ENCODE measurements at regions not wholly inside any gene's neighbourhood (a gene's known extent, or its start where the extent isn't known, plus 50 kb on each side); places are given as distances from the start of the nearest gene placed in this dataset.

- Histone ChIP-seq H3K27me3 (ENCODE audit: insufficient read depth, low read depth, low read length) (no peaks in the 10 kb centered on the region), H3K9me3 (ENCODE audit: low read length) (no peaks in the 10 kb centered on the region), H3F3A (ENCODE audit: insufficient read depth, low read length, poor library complexity, severe bottlenecking) (no peaks in the 10 kb centered on the region), H3K79me2 (replicated peaks; ENCODE audit: insufficient read depth, low read length) (no peaks in the 10 kb centered on the region), H3K36me3 (ENCODE audit: insufficient read depth, low read length) (no peaks in the 10 kb centered on the region), H4K20me1 (ENCODE audit: insufficient read depth) (no peaks in the 10 kb centered on the region), H3K4me3 (ENCODE audit: low read length) (no peak overlapping the region), H3K9me2 (ENCODE audit: insufficient read depth, low read length) (no peaks in the 10 kb centered on the region), H3K27ac (ENCODE audit: low read length) (no peak overlapping the region), H3K9ac (ENCODE audit: low read length) (no peak overlapping the region), H2AFZ (ENCODE audit: low read depth, low read length) (no peak overlapping the region), H3K4me2 (ENCODE audit: low read length) (no peak overlapping the region)
- no peak for TF ChIP-seq EZH2 (IDR thresholded peaks at IDR 0.05; ENCODE audit: borderline replicate concordance, insufficient read depth, low read length, poor library complexity, severe bottlenecking)
- no peak for TF ChIP-seq CTCF (IDR thresholded peaks at IDR 0.05; ENCODE audit: poor library complexity, severe bottlenecking)
- no peak for TF ChIP-seq EP300 (conservative IDR thresholded peaks at IDR 0.05; ENCODE audit: poor library complexity, severe bottlenecking)
- TF ChIP-seq POLR2AphosphoS5 (IDR thresholded peaks at IDR 0.05): no peak
Measured at GRCh38 chr14:51581017-51581881, 70.5 kb upstream of the FRMD6 start.

GRCh38 chr14:51582437-51582836 lies 69.3 kb upstream of the FRMD6 start:
- Histone ChIP-seq H3K36me3 (ENCODE audit: insufficient read depth, low read length) (no peaks in the 10 kb centered on the region), H3K9me3 (ENCODE audit: low read length) (no peaks in the 10 kb centered on the region), H3K79me2 (replicated peaks; ENCODE audit: insufficient read depth, low read length) (no peaks in the 10 kb centered on the region), H3K4me3 (ENCODE audit: low read length) (no peak overlapping the region), H4K20me1 (ENCODE audit: insufficient read depth) (no peaks in the 10 kb centered on the region), H2AFZ (ENCODE audit: low read depth, low read length) (no peak overlapping the region), H3K9me2 (ENCODE audit: insufficient read depth, low read length) (no peaks in the 10 kb centered on the region), H3K4me2 (ENCODE audit: low read length) (no peak overlapping the region), H3F3A (ENCODE audit: insufficient read depth, low read length, poor library complexity, severe bottlenecking) (no peaks in the 10 kb centered on the region), H3K27ac (ENCODE audit: low read length) (no peak overlapping the region), H3K27me3 (ENCODE audit: insufficient read depth, low read depth, low read length) (no peaks in the 10 kb centered on the region), H3K9ac (ENCODE audit: low read length) (no peak overlapping the region)
- TF ChIP-seq EP300 (conservative IDR thresholded peaks at IDR 0.05; ENCODE audit: poor library complexity, severe bottlenecking) (no peak), CTCF (IDR thresholded peaks at IDR 0.05; ENCODE audit: poor library complexity, severe bottlenecking) (no peak), MXI1 (conservative IDR thresholded peaks at IDR 0.05; ENCODE audit: poor library complexity, severe bottlenecking) (no peak), RAD21 (conservative IDR thresholded peaks at IDR 0.05) (no peak), POLR2AphosphoS5 (IDR thresholded peaks at IDR 0.05) (no peak)

GRCh38 chr14:51585055-51585454 lies 66.7 kb upstream of the FRMD6 start:
- H3K36me3 ChIP-seq (ENCODE audit: insufficient read depth, low read length): no peaks in the 10 kb centered on the region
- no peak overlapping the region for H3K9ac ChIP-seq (ENCODE audit: low read length)
- TF ChIP-seq EP300 (conservative IDR thresholded peaks at IDR 0.05; ENCODE audit: poor library complexity, severe bottlenecking) (no peak), TAF1 (IDR thresholded peaks at IDR 0.05; ENCODE audit: low read depth) (no peak), RAD21 (conservative IDR thresholded peaks at IDR 0.05) (no peak), CTCF (IDR thresholded peaks at IDR 0.05; ENCODE audit: poor library complexity, severe bottlenecking) (no peak), POLR2AphosphoS5 (IDR thresholded peaks at IDR 0.05) (no peak), EZH2 (IDR thresholded peaks at IDR 0.05; ENCODE audit: borderline replicate concordance, insufficient read depth, low read length, poor library complexity, severe bottlenecking) (no peak), MXI1 (conservative IDR thresholded peaks at IDR 0.05; ENCODE audit: poor library complexity, severe bottlenecking) (no peak), REST (IDR thresholded peaks at IDR 0.05; ENCODE audit: borderline replicate concordance) (no peak)
- no peak overlapping the region for H3K27ac ChIP-seq (ENCODE audit: low read length)
- H2AFZ ChIP-seq (ENCODE audit: low read depth, low read length): no peak overlapping the region
- no peaks in the 10 kb centered on the region for H3K9me2 ChIP-seq (ENCODE audit: insufficient read depth, low read length)
- H3K27me3 ChIP-seq (ENCODE audit: insufficient read depth, low read depth, low read length): no peaks in the 10 kb centered on the region
- no peak overlapping the region for H3K4me2 ChIP-seq (ENCODE audit: low read length)
- H3K4me3 ChIP-seq (ENCODE audit: low read length): no peak overlapping the region
- no peaks in the 10 kb centered on the region for H3F3A ChIP-seq (ENCODE audit: insufficient read depth, low read length, poor library complexity, severe bottlenecking)
- no peaks in the 10 kb centered on the region for H3K9me3 ChIP-seq (ENCODE audit: low read length)
- no peaks in the 10 kb centered on the region for H4K20me1 ChIP-seq (ENCODE audit: insufficient read depth)
- no peaks in the 10 kb centered on the region for H3K79me2 ChIP-seq (replicated peaks; ENCODE audit: insufficient read depth, low read length)
